IPS DF 4.7 (cell line): ENCODE measurements at regions not wholly inside any gene's neighbourhood (a gene's known extent, or its start where the extent isn't known, plus 50 kb on each side); places are given as distances from the start of the nearest gene placed in this dataset.

Experiments
- DNase-seq: peaks from one replicate; pipeline ENCODE4 v3.0.0-alpha.2; 2013; ENCODE audit warnings: low spot score; ENCODE audit errors: extremely low read depth

DNA sequence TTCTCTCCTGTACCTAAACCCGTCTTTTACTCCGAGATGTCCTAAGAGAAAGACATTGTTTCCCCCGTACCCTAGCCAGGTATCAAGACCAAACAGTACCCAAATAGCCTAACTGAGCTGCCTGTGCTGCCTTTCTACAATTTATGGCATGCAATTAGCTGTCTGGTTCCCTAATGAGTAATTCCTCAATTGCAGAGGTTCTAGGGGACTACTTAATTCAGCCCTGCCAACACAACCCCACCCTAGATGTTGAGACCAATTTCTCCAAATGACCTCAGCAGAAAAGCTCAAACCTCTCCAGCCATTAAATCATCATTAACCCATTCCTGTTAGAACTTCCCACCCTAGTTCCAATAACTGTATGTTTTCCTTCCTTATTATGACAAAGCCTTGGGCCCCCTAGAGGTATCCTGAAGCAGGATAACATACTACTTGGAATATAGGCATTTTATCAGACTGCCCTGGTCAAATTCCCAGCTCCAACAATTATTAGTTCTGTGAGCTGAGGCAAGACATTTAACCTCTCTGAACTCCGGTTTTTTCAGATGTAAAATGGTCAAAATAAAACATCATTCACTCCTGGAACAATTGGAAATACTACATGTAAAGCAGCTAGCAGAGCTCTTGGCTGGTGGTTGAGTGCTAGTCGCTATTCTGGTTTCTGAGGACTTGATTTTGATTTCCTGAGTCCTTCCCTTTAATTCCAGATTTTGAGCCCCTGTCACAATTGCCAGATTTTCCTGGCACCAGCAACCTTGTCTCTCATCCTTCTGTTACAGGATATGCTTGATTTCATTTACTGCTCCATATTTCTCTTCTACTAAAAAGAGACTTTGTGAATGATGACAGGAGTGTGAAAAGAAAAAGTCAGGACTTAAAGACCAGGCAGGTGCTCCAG is 244.6 kb upstream of the TENM3 start:
- no peak for DNase-seq

GRCh38 chr4:182000077-182000476 is 243.1 kb upstream of the TENM3 start:
- DNase-seq, result no peak

DNA sequence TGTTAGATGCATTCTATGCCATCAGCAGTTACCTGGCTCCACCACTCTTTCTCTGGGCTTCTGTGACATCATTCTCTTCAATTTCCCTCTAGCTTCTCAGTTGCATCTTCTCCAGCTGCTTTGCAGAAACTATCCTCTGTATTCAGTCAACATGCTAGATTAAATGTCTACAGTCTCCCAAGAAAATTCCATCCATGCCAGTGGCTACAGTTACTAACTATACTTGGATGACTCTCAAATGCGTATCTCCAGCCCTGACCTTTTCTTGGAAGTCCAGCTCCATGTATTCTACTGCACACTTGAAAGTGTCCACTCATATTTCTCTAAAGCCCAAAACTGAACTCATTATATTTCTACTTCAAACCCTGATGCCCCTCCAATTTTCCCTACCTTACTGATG is 232.3 kb upstream of the TENM3 start:
- DNase-seq, result no peak

DNA sequence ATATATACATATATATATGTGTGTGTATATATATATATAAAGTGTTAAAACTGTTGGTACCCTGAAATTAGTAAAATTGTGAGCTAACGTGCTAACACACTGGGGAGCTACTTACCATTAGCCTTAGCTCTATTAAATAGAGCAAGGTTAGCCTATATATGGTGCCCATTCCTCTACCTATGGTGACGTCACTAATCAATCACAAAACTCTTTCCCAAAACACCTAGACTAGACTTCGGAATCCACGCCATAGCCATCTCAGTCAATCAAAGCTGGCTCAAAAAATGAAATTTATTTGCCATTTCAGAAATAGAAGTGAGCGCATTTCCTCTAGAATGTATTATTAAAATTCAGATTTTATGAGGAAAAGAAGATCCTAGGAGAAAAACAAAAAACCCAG is 229.0 kb upstream of the TENM3 start:
- no peak for DNase-seq

GRCh38 chr4:182015014-182015413 is 228.2 kb upstream of the TENM3 start:
- DNase-seq, result no peak

- no peak for DNase-seq
Observed at GRCh38 chr4:182015893-182016292, 227.3 kb upstream of the TENM3 start.

DNA sequence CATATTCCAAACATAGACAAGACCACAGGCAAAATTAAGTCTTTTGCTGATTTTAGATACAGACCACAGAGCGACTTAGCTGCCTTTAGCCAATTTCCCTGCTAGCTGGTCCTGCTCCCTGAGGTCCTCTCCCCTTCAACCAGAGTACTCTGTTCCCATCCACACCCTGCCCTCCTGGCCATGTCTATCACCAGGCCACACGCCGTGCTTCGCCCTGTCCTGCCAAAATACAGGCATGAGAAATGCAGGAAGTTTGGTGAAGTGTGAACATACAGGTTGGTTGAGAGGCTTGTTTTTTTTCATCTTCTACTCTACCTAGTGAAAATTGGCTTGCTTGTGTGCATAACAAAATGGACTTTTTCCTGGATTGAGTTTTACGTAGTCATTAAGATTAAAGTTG is 226.2 kb upstream of the TENM3 start:
- no peak for DNase-seq

GRCh38 chr4:182018691-182019090 is 224.5 kb upstream of the TENM3 start:
- DNase-seq, result no peak

GRCh38 chr4:182019148-182019652 is 224.0 kb upstream of the TENM3 start:
- no peak for DNase-seq

DNA sequence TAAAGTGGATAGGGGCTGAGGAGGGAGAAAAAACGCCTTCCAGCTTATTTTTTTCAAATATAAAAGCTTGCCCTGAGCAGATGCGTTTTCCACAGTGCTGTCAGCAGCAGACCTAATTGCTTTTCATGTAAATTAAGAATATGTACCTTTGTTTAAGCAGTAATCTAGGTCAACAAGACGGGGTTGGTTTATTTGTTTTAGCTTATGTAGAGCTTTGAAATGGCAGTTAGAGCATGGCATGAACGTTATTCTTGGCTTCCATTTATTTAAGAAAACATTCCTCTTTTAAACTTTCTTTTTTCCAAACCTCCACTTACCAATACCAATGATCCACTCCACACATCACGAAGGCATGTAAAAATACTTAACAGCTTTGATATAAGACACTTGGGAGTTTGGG is 220.3 kb upstream of the TENM3 start:
- no peak for DNase-seq

DNA sequence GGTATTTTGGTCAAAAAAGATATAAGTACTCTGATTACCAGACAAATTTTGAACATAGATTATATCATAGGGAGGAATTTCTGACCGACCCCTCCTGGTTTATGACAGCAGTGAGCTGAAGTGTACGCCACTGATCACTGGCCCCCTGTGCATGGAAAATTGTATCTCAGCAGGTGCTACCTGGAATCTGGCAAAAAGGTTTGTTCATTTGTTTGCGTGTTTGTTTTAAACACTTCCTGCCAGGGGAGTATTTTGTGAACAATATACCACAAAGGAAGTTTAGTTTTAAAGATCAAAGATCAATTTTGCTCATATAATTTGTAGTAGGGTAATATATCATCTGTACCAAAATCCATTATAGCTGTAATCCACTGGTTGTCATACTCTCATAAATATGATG is 219.7 kb upstream of the TENM3 start:
- no peak for DNase-seq

DNA sequence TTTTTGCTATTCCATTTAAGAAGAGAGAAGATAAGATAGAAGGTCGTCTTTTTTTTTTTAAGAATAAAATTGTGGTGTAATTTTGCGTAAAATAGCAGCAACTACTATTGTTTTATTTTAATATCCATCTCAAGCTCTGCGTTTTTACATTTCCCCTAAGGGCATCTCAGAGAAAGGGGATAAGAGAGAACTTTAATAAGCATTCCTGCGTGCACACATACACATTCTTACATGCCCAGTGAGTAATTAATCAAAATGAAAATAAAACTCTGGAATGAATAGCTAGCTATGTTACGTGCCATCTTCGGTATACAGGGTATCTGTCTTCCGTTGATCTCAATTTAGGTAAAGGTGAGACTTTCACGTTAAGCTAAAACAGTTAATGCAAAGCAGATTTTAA is 200.3 kb upstream of the TENM3 start:
- no peak for DNase-seq

GRCh38 chr4:182048871-182049270 is 194.3 kb upstream of the TENM3 start:
- DNase-seq, result no peak

- DNase-seq, result no peak
Observed at GRCh38 chr4:182056866-182057265, 186.3 kb upstream of the TENM3 start.

- DNase-seq, result no peak
Observed at GRCh38 chr4:182062458-182062857, 180.7 kb upstream of the TENM3 start.

GRCh38 chr4:182062936-182063335 is 180.3 kb upstream of the TENM3 start:
- DNase-seq, result no peak

GRCh38 chr4:182063651-182064050 is 179.6 kb upstream of the TENM3 start:
- DNase-seq, result no peak

- DNase-seq, result no peak
Observed at GRCh38 chr4:182065255-182065654, 177.9 kb upstream of the TENM3 start.

DNA sequence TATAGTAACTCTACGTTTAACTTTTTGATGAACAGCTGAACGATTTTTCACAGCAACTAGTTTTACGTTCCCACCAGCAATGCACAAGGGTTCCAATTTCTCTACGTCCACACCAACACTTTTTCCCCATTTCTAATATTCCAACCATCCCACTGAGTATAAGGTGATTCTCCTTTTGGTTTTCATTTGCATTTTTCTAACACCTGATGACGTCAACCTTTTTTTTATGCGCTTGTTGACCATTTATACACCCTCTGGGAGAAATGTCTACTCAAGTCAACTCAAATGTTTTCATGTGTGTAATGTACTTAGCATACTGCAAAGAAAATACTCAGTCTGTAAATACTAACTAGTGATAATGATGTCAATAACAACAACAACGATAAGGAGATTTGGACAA is 177.2 kb upstream of the TENM3 start:
- no peak for DNase-seq

DNA sequence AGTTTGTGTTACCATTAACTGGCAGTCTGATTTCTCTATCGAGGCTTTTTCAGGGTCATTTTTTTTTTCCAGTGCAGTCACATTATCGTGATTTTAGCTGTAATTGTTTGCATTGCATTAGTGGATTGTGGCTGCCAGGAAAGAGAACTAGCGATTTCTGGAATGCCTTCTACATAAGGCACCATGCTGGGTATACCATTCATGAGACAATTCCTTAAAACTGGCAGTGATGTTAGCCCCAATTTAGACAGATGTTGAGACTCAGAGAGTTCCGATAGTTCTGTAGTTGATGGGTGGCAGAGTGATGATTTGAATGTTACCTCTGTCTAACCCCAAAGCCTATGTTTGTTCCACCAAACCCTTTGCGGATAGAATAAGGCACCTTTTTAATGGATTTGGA is 175.4 kb upstream of the TENM3 start:
- no peak for DNase-seq

DNA sequence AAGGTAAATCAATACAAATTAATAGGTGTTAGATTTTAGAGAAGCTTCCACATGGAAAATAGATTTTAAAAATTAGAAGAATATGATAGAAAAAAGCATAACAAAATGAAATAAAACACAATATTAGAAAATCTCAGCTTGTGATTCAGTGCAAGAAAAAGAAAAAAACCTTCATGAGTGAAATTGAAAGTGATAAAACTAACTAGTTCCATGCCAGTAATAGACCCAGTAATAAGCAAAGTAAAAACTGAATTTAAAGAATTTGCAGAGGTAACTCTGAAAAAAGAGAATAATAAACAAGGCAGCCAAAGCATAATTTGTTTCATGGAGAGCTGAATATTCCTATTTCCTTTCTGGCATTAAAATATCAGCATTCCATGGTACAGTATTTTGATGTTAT is 174.3 kb upstream of the TENM3 start:
- no peak for DNase-seq

DNA sequence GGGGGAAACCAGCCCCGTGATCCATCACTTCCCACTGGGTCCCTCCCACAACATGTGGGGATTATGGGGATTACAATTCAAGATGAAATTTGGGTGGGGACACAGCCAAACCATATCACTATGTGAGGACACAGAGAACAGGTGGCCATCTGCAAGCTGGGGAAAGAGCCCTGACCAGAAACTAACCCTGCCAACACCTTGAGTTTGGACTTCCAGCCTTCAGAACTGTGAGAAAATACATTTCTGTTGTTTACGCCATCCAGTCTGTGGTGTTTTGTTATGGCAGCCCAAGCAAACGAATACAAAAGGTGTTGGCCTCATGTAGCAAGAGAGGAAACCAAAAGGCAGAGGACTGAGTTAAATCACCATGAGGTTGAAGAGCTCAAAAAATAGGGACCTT is 169.9 kb upstream of the TENM3 start:
- DNase-seq, result no peak

- no peak for DNase-seq
Observed at GRCh38 chr4:182074139-182074538, 169.1 kb upstream of the TENM3 start.
